ENCODE measurements at regions not wholly inside any gene's neighbourhood (a gene's known extent, or its start where the extent isn't known, plus 50 kb on each side); places are given as distances from the start of the nearest gene placed in this dataset.

DNA sequence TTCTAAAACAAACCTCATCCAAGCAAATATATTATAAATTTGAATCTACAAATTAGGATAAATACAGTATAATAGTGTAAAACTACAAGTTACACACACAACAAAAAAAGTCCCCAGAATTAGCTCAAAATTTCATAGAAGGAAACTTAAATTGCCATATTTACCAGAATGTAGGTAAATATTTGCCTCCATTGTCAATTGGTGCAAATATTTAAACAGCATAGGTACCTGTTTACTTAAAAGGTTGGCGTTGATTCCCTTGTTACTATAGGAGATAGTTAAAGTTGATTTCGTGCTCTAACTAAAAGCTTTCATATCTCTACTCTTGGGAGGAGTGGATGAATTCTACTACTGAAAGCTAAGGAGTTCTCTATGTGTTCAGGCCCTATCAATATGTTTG lies 111.6 kb upstream of the TENT5A start:
- TF ChIP-seq TCF12 (IDR thresholded peaks at IDR 0.05; ENCODE audit: low read depth) (no peak), RAD21 (IDR thresholded peaks at IDR 0.05; ENCODE audit: low read depth) (no peak)
